ENCODE measurements at regions not wholly inside any gene's neighbourhood (a gene's known extent, or its start where the extent isn't known, plus 50 kb on each side); places are given as distances from the start of the nearest gene placed in this dataset.

- Histone ChIP-seq H3K79me2 (ENCODE audit: insufficient read depth, low read length) (no peaks in the 10 kb centered on the region), H3K9me2 (replicated peaks; ENCODE audit: low read depth, low read length) (no peaks in the 10 kb centered on the region), H3K4me1 (ENCODE audit: insufficient read depth, low read length, poor library complexity, severe bottlenecking) (no peaks in the 10 kb centered on the region), H3K9ac (ENCODE audit: low read depth, low read length, poor library complexity, severe bottlenecking) (no peak overlapping the region), H2AFZ (ENCODE audit: low read length) (no peak overlapping the region), H3K9me3 (ENCODE audit: insufficient read depth, low read depth, low read length) (no peaks in the 10 kb centered on the region), H3K27me3 (ENCODE audit: insufficient read depth, low read length, poor library complexity, severe bottlenecking) (no peaks in the 10 kb centered on the region), H4K20me1 (ENCODE audit: insufficient read depth, low read length, poor library complexity, severe bottlenecking) (no peaks in the 10 kb centered on the region), H3K4me3 (ENCODE audit: low read length, poor library complexity, severe bottlenecking) (no peak overlapping the region), H3K36me3 (ENCODE audit: insufficient read depth, low read length) (no peaks in the 10 kb centered on the region), H3K4me2 (ENCODE audit: low read depth, low read length, poor library complexity, severe bottlenecking) (no peak overlapping the region), H3F3A (ENCODE audit: low read depth) (no peaks in the 10 kb centered on the region)
- no peak for TF ChIP-seq EZH2phosphoT487 (IDR thresholded peaks at IDR 0.05; ENCODE audit: borderline replicate concordance)
- no peak for TF ChIP-seq CTCF (conservative IDR thresholded peaks at IDR 0.05; ENCODE audit: low read length)
Observed at GRCh38 chr3:161619351-161619750, 122.7 kb downstream of the OTOL1 start.

- Histone ChIP-seq H3K9me3 (ENCODE audit: insufficient read depth, low read depth, low read length) (no peaks in the 10 kb centered on the region), H2AFZ (ENCODE audit: low read length) (no peak overlapping the region), H3K36me3 (ENCODE audit: insufficient read depth, low read length) (no peaks in the 10 kb centered on the region), H3K9ac (ENCODE audit: low read depth, low read length, poor library complexity, severe bottlenecking) (no peak overlapping the region), H3F3A (ENCODE audit: low read depth) (no peaks in the 10 kb centered on the region), H3K4me2 (ENCODE audit: low read depth, low read length, poor library complexity, severe bottlenecking) (no peak overlapping the region), H3K9me2 (replicated peaks; ENCODE audit: low read depth, low read length) (no peaks in the 10 kb centered on the region), H4K20me1 (ENCODE audit: insufficient read depth, low read length, poor library complexity, severe bottlenecking) (no peaks in the 10 kb centered on the region), H3K79me2 (ENCODE audit: insufficient read depth, low read length) (no peaks in the 10 kb centered on the region), H3K27me3 (ENCODE audit: insufficient read depth, low read length, poor library complexity, severe bottlenecking) (no peaks in the 10 kb centered on the region), H3K4me1 (ENCODE audit: insufficient read depth, low read length, poor library complexity, severe bottlenecking) (no peaks in the 10 kb centered on the region), H3K4me3 (ENCODE audit: low read length, poor library complexity, severe bottlenecking) (no peak overlapping the region)
- TF ChIP-seq CTCF (conservative IDR thresholded peaks at IDR 0.05; ENCODE audit: low read length) = no peak
- TF ChIP-seq EZH2phosphoT487 (IDR thresholded peaks at IDR 0.05; ENCODE audit: borderline replicate concordance) = no peak
Observed at GRCh38 chr3:161630794-161631193, 134.2 kb downstream of the OTOL1 start.

GRCh38 chr3:161631536-161631935 is 134.9 kb downstream of the OTOL1 start:
- Histone ChIP-seq H3K4me3 (ENCODE audit: low read length, poor library complexity, severe bottlenecking) (no peak overlapping the region), H3K9ac (ENCODE audit: low read depth, low read length, poor library complexity, severe bottlenecking) (no peak overlapping the region), H3K79me2 (ENCODE audit: insufficient read depth, low read length) (no peaks in the 10 kb centered on the region), H2AFZ (ENCODE audit: low read length) (no peak overlapping the region), H3K4me2 (ENCODE audit: low read depth, low read length, poor library complexity, severe bottlenecking) (no peak overlapping the region), H3K9me2 (replicated peaks; ENCODE audit: low read depth, low read length) (no peaks in the 10 kb centered on the region), H3K9me3 (ENCODE audit: insufficient read depth, low read depth, low read length) (no peaks in the 10 kb centered on the region), H4K20me1 (ENCODE audit: insufficient read depth, low read length, poor library complexity, severe bottlenecking) (no peaks in the 10 kb centered on the region), H3F3A (ENCODE audit: low read depth) (no peaks in the 10 kb centered on the region), H3K27me3 (ENCODE audit: insufficient read depth, low read length, poor library complexity, severe bottlenecking) (no peaks in the 10 kb centered on the region), H3K4me1 (ENCODE audit: insufficient read depth, low read length, poor library complexity, severe bottlenecking) (no peaks in the 10 kb centered on the region), H3K36me3 (ENCODE audit: insufficient read depth, low read length) (no peaks in the 10 kb centered on the region)
- TF ChIP-seq EZH2phosphoT487 (IDR thresholded peaks at IDR 0.05; ENCODE audit: borderline replicate concordance) (no peak), CTCF (conservative IDR thresholded peaks at IDR 0.05; ENCODE audit: low read length) (no peak)

All from Loucy (cell line).